Hematopoietic multipotent progenitor cell treated with erythropoietin and hydrocortisone succinate and interleukin-3 and kit ligand, for 4 days (in vitro differentiated cells): ENCODE measurements at regions not wholly inside any gene's neighbourhood (a gene's known extent, or its start where the extent isn't known, plus 50 kb on each side); places are given as distances from the start of the nearest gene placed in this dataset.

Experiments used
- DNase-seq: peaks from one replicate; pipeline ENCODE4 v3.0.0-alpha.2; 2015

DNA sequence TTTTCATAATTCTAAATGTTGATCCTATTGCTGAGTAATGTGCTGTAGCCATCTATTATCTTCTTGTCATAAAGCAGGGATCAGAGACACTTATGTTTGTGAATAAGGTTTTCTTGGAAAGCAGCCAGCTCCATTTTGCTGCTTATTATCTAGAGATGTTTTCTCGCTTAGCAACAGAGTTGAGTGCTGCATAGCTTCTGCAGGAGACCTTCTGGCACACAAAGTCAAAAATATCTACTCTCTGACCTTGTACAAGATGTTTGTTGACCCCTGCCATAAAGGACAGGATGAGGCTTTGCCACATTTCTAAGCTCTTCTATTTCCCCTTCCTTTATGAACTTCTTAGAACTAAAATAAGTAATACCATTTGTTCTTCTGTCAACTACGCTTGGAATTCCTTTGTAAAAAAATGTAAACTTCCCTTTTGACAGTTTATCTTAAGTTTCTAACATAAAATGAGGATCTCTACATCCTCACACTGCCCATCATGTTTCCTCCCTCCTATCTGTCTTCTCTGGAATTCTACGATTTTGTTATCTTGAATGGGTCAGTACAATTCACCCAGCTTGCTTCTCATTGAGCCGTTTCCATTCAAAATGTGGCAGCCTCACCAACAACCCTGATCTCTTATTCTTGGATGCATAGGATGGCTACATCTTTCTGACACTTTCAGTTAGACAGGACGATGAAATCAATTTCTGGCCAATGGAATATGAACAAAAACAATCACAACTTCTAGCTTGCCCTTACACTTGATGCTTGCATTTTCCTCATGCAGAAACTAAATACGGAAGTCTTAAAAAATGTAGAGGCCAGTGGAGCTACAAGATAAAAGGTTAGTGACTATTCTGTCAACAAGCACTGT, 1377.0 kb downstream of the SUCLG1 start:
- DNase-seq = peak; percentile 30

DNA sequence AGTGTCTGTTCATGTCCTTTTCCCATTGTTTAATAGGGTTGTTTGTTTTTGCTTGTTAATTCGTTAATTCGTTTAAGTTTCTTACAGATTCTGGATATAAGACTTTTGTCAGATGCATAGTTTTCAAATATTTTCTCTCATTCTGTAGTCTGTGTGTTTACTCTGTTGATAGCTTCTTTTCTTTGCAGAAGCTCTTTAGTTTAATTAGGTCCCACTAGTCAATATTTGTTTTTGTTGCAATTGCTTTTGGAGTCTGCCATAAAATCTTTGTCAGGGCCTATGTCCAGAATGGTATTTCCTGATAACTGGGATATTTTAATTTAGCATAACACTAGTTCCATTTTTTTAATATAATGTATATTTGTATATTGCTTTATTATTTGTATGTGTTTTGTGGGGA, 1380.1 kb downstream of the SUCLG1 start:
- DNase-seq = no peak

DNA sequence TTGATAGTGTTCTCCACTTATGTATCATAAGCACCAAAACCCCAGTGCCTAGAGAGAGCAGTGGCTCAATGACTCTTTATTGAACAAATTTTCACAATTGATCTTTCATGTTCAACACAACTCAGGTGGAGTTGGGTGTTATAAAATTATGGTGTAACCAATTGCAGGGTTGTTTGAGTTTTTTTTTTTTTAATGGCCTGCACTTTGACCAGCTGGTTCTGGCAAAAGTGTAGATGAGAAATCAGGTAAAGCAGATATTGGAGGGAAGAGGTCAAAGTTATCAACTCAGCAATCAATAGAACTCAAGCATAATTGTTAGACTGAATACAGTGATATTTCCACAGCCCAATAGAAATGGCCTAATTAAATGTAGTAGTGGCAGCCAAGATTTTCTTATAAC, 1386.3 kb downstream of the SUCLG1 start:
- DNase-seq = no peak

DNA sequence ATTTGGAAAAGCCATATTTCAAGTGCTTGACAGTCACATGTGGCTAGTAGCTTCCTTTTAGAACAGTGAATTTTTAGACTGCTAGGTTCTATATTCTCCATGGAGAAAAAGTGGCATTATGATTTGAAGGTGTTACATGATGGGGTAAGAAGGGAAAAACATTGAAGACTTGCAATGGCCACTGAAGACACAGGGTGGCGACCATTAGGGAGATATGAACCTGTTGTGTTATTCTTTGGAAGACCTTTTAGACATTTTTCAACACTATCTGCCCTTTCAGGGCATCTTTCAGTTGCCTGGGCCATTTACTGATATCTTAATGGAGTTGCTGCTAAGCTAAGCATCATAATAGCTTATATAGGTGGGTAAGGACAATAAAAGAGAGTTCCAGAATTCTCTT, 1387.2 kb downstream of the SUCLG1 start:
- peak; percentile 3 for DNase-seq

DNA sequence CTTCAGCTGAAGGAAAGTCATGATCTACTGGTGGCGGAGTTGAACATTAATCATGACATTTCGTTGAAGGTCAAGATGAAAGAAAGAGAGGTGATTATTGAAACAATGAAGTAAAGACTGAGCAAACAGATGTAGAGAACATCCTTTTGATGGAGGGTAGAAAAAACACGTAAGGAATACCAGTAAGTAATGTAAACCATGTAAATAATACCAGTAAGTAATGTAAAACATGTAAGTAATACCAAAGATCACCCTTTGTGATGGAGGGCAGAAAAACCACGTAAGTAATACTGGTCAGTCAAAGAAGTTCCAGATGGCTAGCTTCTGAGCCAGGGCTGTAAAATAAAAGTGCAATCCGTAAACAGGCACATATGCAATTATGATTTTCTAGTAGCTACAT, 1387.7 kb downstream of the SUCLG1 start:
- no peak for DNase-seq

DNA sequence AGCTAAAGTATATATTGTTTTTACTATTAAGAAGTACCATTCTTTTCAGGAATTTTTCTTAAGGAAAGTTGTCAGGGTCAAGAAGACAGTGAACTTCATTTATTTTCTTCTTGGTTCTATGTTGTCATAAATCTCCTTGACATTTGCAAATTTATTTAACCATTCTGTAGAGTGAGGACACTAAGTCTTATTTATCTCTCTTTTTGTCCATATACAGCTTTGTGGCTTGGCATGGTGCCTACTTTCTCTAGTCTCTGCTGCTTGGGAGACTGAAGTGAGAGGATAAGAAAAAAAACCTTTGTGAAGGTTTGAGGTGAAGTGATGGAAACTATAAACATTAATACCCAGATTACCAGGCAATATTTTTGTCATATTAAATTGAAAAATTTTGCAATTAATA, 1389.4 kb downstream of the SUCLG1 start:
- peak; percentile 81 for DNase-seq

DNA sequence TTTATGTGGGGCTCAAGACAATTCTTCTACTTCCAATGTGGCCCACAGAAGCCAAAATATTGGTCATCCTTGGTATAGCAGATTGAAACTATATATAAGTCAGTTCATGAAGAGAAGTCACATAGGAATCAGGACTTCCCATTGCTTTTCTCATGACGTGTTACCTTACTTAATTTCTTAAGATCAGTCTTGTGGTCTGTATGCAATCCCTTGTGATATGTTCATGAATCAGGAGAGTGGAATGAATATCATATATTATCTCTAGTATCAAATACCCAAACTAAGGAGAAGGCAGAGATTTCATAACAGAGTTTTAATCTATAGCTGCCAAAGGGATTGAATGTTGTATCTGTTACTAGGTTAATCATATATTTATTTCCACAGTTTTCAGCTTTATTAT, 1390.4 kb downstream of the SUCLG1 start:
- DNase-seq = no peak

DNA sequence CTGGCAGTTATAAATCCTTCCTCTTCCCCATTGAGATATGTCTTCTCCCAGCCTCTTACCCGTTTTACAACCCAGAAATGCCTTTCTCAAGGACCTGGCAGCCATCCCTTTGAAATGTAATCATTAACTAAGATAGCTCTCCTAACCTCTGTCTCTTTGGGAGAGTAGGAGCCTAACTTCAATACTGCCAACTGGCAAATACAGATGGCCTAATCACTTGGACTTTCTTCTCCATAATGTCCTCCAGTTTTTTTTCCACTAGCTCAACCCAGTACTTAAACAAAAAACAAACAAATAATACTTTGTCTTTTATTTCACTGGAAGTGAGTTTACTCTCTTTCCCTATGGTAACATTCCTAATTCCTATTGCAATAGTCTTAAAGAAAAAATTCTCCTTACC, 1391.1 kb downstream of the SUCLG1 start:
- no peak for DNase-seq

DNA sequence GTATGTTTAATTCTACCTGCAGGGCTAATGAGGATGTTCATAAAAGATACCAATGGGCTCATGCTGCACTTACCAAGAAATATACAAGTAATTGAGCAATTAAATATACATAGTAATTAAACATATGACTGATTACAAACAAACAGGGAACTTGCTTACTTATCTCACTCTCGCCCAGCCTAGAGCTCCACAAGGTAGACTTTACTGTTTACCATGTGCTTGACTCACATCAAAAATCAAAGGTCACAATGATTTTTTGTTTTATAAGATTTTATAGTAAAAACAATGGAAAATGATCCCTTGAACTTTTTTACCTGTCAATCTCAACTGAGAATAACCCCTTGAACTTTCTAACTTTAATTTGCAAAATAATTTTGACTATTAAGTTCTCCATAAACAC, 1395.1 kb downstream of the SUCLG1 start:
- DNase-seq = no peak

DNA sequence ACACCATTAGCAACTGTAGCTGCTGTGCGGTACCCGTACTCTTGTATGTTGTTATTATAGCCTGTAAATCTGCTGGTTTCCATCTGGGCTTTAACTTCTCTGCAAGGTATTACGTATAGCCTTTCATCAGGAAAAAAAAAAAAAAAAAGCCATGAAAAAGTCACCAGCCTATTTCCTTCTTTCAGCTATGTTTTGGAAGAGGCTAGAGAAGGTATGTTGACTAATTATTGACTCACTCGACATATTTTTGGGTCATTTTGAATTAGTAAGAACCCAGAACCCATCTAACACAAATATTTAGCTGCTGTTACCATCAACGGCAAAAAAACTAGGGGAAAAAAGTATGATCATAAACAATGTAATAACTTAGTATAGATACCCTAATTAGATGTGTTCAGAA, 1395.6 kb downstream of the SUCLG1 start:
- no peak for DNase-seq

DNA sequence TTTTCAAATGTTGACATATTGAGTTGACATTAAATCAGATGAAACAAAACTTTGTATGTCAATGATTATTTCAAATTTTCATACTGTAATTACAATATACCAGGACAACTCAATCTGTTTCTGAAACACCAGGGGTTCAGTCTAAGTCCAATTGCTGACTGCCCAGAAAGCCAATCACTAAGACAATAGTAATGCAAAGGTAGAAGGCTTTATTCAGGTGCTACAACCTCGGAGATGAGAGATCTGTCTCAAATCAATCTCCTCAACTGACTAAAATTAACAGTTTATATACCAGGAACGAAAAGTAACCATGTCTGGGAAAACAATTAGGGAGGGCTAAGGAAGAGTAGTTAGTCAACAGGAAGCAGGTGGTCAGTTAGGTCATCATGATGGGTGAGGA, 1400.4 kb downstream of the SUCLG1 start:
- DNase-seq = no peak

DNA sequence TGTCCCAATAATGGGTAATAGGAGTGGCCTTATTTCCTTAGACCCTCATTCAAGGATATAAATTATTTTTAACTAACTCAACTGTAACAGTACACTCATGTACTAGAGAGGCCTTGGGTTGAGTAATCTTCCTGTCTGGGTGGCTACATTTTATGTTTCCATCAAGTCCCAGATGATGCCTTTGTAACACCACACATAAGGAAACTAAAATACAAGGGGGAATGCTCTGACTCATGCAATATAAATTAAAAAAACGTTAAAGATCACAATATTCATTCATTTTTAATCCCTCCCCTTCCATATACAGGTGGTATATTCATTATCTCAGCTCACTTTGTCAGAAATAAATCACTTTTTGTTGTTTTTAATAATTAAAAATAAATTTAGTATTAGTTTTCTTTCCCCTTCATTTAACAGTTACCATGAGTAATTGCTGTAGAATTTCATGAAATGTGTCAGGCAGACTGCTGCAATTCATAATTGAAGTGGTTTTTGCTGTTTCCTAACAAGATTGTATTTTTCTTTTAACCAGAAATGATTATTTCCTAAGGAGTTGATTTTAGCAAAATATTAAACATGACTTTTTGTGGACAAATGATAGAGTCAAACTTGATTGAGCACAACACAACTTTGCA, 1403.6 kb downstream of the SUCLG1 start:
- DNase-seq = no peak

DNA sequence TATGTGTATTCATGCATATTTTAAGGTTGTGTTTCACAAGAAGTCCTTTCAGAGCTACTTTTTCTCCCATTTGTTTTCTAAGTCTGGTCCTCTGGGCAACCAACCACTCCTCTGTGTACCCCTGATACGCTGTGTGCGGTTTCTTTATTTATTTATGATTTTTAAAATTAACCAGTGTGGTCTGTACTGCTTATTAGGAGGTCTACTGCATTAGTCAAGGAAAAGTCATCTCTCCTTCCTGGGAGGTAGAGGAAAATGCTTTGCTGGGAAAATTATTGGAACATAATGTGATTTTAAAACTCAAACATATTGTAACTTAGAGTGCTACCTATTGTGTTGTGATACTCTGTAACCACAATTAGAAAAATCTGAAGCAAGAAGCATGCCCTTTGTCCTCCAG, 1404.3 kb downstream of the SUCLG1 start:
- DNase-seq = no peak

DNA sequence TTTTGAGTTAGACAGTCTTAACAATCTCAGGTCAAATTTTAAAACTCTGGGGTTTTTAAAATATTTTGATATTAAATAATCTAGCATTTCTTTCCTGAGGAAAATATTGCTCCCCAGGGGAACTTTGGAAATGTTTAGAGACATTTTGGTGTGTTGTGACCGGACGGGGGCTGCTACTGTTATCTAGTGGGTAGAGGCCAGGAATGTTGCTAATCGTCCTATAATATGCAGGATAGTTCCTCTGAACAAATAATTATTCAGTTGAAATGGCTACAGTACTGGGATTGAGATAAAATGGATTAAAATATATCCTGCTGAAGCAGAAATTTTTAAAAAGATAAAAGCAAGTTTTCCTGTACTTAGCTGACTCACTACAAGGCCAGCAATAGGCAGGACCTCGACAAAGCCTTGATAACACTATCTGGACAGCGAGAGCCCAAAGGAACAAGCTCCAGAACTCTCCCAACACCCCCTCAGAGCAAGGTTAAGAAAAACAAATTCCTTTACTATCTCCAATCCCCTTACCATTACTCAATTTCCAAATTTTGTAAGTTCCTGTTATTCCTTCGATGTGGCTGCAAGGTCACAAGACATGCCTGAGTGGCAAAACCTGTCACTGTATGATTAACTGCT, 1407.4 kb downstream of the SUCLG1 start:
- DNase-seq = no peak

DNA sequence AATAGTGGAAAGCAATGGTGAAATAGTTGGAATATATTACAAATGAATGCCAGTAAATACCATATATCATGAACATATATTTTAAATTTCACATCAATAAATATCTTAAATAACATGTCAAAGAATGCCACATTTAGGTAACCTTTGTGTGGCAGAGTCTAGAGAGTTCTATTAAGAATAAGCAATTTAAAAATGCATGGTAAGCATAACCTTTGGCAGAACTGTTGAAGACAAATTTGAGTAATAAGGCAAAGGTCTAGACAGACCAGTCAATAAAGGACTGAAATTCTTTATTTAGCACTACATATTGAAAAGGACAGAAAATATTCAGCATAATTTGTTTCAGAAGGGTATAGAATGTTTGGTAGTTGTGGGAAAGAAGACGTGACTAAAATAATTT, 1417.0 kb downstream of the SUCLG1 start:
- DNase-seq = no peak

DNA sequence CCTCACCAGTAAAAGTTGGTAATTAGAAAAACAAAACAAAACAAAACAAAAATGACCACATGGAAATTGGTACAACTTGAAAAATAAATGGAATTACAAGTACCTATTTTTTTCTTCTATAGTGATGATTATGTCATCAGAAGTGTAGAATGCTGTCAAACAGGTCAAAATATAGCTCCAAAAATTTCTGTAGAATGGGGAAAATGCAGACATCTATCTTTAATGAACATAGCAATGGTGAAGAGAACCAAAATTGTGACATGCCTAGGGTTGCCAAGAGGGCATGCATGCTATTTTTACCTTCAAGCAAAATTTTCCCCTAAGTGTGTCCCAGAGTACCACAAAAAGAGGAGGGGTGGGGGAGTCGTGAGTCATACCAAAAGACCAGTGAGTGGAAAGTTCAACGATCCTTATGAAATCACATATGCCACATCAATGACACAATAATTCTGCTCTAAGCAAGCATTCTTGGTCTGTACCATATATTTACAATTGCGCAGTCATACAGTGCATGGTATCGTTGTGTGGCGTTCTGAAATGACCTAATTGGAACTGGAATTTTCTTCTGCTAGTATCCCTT, 1436.4 kb downstream of the SUCLG1 start:
- DNase-seq = no peak

DNA sequence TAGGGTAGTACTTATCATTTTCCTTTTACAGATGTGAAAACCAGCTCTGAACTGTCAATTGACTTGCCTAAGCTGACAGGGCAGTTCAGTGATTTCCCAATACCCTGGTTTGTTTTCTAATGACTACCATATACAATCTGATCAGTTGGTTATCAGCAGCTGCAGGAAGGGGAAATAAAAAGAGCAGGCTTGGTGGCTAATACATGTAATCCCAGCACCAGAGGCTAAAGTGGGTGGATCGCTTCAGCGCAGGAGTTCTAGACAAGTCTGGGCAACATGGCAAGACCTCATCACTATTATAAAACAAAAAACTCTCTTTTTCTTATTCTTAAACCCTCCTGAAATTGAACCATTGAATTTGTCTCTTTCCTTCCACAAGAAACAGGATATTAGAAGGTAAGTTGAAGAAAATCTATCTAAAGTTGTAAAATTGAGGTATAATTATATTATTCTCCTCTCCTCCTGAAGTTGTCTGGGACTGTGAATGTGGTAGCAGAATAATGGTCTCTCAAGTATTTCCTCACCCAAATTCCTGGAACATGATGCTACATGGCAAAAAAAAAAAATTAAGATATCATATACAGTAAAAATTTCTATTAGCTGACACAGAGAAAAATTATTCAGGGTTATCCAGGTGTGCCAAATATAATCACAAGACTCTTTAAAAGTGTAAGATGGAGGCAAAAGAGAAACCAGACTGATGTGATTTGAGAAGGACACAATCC, 1441.6 kb downstream of the SUCLG1 start:
- peak; percentile 7 for DNase-seq

DNA sequence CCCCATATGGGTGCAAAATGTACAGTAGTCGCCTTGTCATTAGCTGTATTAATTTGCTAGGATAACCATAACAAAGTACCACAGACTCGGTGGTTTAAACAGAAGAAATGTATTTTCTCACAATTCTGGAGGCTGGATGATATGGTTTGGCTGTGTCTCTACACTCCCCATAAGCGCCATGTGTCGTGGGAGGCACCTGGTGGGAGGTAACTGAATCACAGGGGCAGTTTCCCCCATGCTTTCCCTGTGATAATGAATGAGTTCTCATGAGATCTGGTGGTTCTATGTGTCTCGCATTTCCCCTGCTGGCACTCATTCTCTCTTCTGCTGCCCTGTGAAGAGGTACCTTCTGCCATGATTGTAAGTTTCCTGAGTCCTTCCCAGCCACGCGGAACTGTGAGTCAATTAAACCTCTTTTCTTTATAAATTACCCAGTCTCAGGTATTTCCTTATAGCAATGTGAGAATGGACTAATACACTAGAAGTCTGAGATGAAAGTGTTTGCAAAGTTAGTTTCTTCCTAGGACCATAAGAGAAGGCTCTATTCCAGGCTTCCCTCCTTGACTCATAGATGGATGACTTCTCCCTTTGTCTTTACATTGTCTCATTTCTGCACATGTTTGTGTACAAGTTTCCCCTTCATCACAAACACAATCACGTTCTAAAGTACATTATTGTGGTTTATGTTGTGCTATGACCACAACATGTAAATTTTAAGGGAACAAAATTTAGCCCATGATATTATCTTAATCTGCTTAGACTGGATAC, 1442.6 kb downstream of the SUCLG1 start:
- peak; percentile 2 for DNase-seq

DNA sequence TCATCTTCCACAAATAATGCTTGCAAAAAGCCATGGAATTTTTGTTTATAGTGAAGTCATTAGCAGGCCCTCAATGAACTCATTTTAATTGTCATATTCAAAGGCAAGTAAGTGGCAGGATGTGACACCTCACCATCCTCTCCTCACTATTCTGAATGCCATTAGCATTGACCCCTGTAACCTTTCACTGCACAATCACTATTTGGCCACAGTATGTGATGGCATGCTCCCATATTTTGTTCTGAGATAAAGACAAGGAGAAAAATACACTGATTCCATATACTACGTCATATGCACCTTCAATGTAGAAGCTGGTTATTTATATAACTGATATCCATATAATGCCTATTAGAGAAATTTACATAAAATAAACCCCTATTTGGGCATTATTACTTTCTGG, 1443.2 kb downstream of the SUCLG1 start:
- no peak for DNase-seq

DNA sequence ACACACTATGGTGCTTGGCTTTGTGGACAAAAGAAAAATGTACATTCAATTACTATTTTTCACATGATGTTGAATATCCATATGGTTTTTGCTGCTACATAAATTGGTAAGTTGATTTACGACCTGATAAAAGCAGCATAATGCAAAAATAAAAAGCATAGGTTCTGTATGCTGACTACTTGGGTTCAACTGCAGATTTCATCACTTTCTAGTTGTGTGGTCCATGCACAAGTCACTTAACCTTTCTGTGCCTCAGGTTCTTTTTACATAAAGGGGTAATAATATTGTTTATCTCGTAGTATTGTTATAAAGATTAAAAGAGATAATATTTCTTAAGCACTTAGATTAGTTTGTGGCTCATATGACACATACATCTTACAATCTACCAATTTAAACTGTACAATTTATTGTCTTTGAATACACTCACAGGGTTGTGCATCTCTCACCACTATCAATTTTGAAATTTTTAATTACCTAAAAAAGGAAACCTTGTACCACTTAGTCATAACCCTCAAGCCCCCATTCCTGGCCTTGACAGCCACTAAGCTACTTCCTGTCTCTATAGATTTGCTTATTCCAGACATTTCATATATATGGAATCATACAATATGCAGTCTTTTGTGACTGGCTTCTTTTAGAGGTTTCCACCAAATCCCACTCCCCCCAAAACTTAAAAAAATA, 1443.9 kb downstream of the SUCLG1 start:
- DNase-seq = no peak

DNA sequence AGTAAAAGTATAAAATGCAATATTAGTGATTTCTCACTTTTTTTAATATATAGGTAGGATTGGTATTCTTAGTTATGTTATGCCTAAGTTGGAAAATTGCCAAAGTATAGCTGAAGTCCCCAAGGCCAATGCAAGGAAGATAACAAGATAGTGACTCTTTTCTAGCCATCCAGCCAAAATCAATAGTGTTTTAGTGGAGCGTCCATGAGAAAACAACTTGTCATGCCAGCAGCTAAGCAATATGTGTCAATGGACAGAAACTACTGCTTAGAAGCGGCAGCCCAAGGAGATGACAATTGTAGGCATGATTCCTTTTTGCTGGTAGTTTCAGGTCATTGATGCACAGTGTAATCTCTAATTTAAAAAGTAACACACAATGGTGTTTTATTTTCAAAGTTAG, 1444.6 kb downstream of the SUCLG1 start:
- DNase-seq = no peak

DNA sequence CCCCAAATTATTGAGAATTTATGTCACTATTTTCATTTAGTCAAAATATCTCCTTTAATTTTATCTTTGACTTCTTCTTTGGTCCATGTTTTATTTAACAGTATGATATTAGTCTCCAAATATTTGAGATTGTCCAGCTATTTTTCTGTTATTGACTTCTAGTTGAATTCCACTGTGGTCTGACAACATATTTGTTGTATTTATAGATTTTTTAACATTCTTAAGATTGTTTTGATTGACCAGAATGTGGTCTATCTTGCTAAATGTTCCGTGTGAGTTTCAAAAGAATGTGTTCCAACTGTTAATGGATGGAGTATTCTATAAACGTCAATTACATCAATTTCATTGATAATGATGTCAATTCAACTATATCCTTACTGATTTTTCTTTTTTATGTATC, 1452.1 kb downstream of the SUCLG1 start:
- no peak for DNase-seq
